ENCODE measurements at regions not wholly inside any gene's neighbourhood (a gene's known extent, or its start where the extent isn't known, plus 50 kb on each side); places are given as distances from the start of the nearest gene placed in this dataset.

DNA sequence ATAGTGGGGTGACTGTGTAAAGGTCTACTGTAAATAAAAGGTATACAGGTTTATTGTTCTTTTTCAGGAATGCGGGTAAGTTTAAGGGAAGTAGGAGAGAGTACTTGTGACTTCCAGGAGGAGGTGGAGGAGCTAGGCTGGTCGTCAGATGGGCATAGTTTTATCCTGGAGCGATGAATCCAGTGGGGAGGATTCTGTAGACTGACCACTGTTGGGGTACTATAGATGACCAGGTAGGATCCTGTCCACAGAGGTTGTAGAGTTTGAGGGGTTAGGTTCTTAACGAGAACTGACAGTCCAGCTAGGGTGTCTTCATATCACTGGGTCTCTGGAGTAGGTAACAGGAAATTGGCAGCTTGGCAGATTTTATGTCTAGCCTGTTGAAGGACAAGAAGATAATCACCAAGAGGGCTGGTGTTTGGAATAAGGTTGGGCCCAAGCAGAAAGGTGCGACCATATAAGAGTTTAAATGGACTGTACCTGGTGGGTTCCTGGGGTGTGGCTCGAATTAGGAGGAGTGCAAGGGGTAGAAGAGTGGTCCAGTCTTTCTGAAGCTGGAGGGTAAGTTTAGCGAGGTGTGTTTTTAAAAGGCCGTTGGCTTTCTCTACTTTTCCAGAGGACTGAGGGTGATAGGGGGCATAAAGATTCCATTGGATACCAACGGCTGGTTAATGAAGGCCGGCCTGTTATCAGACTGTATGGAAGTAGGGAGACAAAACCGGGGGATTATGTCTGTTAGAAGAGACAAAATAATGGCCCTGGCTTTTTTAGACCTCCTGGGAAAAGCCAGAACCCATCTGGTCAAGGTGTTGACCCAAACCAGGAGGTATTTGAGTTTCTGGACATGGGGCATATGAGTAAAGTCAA, 751.3 kb upstream of the ADGRB3 start:
- TF ChIP-seq, protein P1, sequence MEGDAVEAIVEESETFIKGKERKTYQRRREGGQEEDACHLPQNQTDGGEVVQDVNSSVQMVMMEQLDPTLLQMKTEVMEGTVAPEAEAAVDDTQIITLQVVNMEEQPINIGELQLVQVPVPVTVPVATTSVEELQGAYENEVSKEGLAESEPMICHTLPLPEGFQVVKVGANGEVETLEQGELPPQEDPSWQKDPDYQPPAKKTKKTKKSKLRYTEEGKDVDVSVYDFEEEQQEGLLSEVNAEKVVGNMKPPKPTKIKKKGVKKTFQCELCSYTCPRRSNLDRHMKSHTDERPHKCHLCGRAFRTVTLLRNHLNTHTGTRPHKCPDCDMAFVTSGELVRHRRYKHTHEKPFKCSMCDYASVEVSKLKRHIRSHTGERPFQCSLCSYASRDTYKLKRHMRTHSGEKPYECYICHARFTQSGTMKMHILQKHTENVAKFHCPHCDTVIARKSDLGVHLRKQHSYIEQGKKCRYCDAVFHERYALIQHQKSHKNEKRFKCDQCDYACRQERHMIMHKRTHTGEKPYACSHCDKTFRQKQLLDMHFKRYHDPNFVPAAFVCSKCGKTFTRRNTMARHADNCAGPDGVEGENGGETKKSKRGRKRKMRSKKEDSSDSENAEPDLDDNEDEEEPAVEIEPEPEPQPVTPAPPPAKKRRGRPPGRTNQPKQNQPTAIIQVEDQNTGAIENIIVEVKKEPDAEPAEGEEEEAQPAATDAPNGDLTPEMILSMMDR (conservative IDR thresholded peaks at IDR 0.05): no peak
- no peak for TF ChIP-seq EZH2 (IDR thresholded peaks at IDR 0.05; ENCODE audit: low read depth)
- Histone ChIP-seq H3K4me2 (no peak overlapping the region), H3K4me1 (replicated peaks; ENCODE audit: insufficient read depth) (no peaks in the 10 kb centered on the region), H3K4me3 (no peak overlapping the region), H2AFZ (no peak overlapping the region), H3K36me3 (ENCODE audit: low read depth) (no peaks in the 10 kb centered on the region), H3F3A (ENCODE audit: insufficient read depth, low read depth) (no peaks in the 10 kb centered on the region), H3K9me2 (ENCODE audit: insufficient read depth) (no peaks in the 10 kb centered on the region), H3K27ac (no peak overlapping the region), H4K20me1 (ENCODE audit: insufficient read depth) (no peaks in the 10 kb centered on the region), H3K27me3 (ENCODE audit: insufficient read depth, low read depth) (no peaks in the 10 kb centered on the region), H3K79me2 (ENCODE audit: low read depth) (no peaks in the 10 kb centered on the region), H3K9me3 (ENCODE audit: insufficient read depth, low read depth) (no peaks in the 10 kb centered on the region)
- ChIA-PET CTCF (no interaction called here), POLR2A (ENCODE audit: unreplicated experiment) (no interaction called here)
- no TSS peak for BruUV-seq (replicated peaks)
- intact Hi-C loops (cut with micrococcal nuclease; ENCODE audit: unreplicated experiment): no loop called here
- DNase-seq: no peak

DNA sequence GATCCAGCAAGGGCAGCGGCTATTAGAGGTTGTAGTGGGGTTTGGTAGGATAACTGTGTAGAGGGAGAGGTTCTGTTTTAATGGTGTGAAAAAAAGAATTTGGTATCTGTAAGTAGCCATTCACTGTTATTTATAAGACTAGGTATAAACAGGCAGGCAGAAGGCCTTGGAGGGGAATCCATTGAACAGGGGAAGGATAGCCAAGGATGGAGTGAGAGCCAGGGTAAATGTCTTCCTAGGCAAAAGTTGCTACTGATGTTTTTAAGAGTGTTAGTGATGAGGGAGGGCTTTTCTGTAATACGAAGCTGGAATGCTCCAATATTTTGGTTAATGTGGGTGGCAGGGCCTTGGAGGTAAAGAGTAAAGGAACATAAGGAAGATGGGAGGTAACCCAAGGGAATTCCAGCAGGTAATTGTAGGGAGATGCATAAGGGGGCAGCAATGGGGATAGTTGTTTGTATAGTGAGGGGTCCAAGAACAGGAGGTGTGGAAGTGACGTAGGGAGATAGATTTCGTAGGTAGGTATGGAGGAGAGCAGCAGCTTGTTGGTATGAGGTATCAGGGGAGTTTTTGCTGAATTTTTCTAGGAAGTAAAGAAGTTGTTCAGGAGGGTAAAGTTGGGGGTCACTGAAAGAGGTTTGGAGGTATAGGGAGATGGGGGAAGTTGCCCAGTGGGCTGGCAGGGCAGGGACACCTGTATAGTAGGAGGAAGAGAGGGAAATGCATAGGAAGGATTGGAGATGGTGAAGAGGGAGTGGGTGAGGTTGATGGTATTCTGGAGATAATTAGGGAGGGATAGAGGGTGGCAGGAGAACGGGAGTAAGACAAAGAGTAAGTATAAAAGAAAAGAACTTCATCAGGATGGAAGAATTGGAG, 752.4 kb upstream of the ADGRB3 start:
- CTCF ChIA-PET: no interaction called here
- no TSS peak for BruUV-seq (replicated peaks)
- intact Hi-C loops (cut with micrococcal nuclease; ENCODE audit: unreplicated experiment): no loop called here

GRCh38 chr6:67881706-67882065, 753.4 kb upstream of the ADGRB3 start:
- DNase-seq: no peak
- POLR2A ChIA-PET (ENCODE audit: unreplicated experiment): no interaction called here
- BruUV-seq (replicated peaks): no TSS peak

More for the DNA sequence above, 752.4 kb upstream of the ADGRB3 start:
- H3K27ac ChIP-seq: no peak overlapping the region
- H3K27me3 ChIP-seq (ENCODE audit: insufficient read depth, low read depth): no peaks in the 10 kb centered on the region
- TF ChIP-seq EZH2 (IDR thresholded peaks at IDR 0.05; ENCODE audit: low read depth): no peak
- TF ChIP-seq, protein P1 (conservative IDR thresholded peaks at IDR 0.05): no peak
- no peaks in the 10 kb centered on the region for H3F3A ChIP-seq (ENCODE audit: insufficient read depth, low read depth)
- H3K4me3 ChIP-seq: no peak overlapping the region
- H3K4me1 ChIP-seq (replicated peaks; ENCODE audit: insufficient read depth): no peaks in the 10 kb centered on the region
- H4K20me1 ChIP-seq (ENCODE audit: insufficient read depth): no peaks in the 10 kb centered on the region
- H3K9me3 ChIP-seq (ENCODE audit: insufficient read depth, low read depth): no peaks in the 10 kb centered on the region
- DNase-seq: no peak
- POLR2A ChIA-PET (ENCODE audit: unreplicated experiment): no interaction called here
- no peak overlapping the region for H3K4me2 ChIP-seq
- no peaks in the 10 kb centered on the region for H3K9me2 ChIP-seq (ENCODE audit: insufficient read depth)
- no peaks in the 10 kb centered on the region for H3K79me2 ChIP-seq (ENCODE audit: low read depth)
- H3K36me3 ChIP-seq (ENCODE audit: low read depth): no peaks in the 10 kb centered on the region
- no peak overlapping the region for H2AFZ ChIP-seq

More at GRCh38 chr6:67881706-67882065, 753.4 kb upstream of the ADGRB3 start:
- TF ChIP-seq, protein P1 (conservative IDR thresholded peaks at IDR 0.05): no peak
- no peak for TF ChIP-seq EZH2 (IDR thresholded peaks at IDR 0.05; ENCODE audit: low read depth)
- Histone ChIP-seq H3K79me2 (ENCODE audit: low read depth) (no peaks in the 10 kb centered on the region), H3K9me3 (ENCODE audit: insufficient read depth, low read depth) (no peaks in the 10 kb centered on the region), H4K20me1 (ENCODE audit: insufficient read depth) (no peaks in the 10 kb centered on the region), H3K27ac (no peak overlapping the region), H3K4me2 (no peak overlapping the region), H3K4me1 (replicated peaks; ENCODE audit: insufficient read depth) (no peaks in the 10 kb centered on the region), H2AFZ (no peak overlapping the region), H3K4me3 (no peak overlapping the region), H3K36me3 (ENCODE audit: low read depth) (no peaks in the 10 kb centered on the region), H3F3A (ENCODE audit: insufficient read depth, low read depth) (no peaks in the 10 kb centered on the region), H3K9me2 (ENCODE audit: insufficient read depth) (no peaks in the 10 kb centered on the region), H3K27me3 (ENCODE audit: insufficient read depth, low read depth) (no peaks in the 10 kb centered on the region)
- CTCF ChIA-PET: no interaction called here
- intact Hi-C loops (cut with micrococcal nuclease; ENCODE audit: unreplicated experiment): no loop called here

All from PC-9 (cell line).